Choroid plexus epithelial cell (primary cell): ENCODE measurements at regions not wholly inside any gene's neighbourhood (a gene's known extent, or its start where the extent isn't known, plus 50 kb on each side); places are given as distances from the start of the nearest gene placed in this dataset.

Source experiments
- DNase-seq: peaks from one replicate; pipeline ENCODE4 v3.0.0-alpha.2; 2010; ENCODE audit warnings: low read depth
- H3K4me3 ChIP-seq: 2 replicates; pipeline ENCODE4 v1.5.1; 2011; ENCODE audit warnings: low read depth, mild to moderate bottlenecking, control low read depth, low read length, moderate library complexity
- CTCF ChIP-seq: conservative IDR thresholded peaks from 2 replicates; pipeline ENCODE4 v1.5.1; 2011; ENCODE audit warnings: low read depth, mild to moderate bottlenecking, control low read depth, inconsistent platforms, low read length, moderate library complexity

GRCh38 chr16:64132190-64132589, 989.7 kb downstream of the CDH11 start:
- no peak for DNase-seq
- no peak overlapping the region for H3K4me3 ChIP-seq
- no peak for TF ChIP-seq CTCF

GRCh38 chr16:64131423-64131822, 990.4 kb downstream of the CDH11 start:
- no peak for DNase-seq
- no peak overlapping the region for H3K4me3 ChIP-seq
- TF ChIP-seq CTCF = no peak

GRCh38 chr16:64130140-64130539, 991.7 kb downstream of the CDH11 start:
- H3K4me3 ChIP-seq = no peak overlapping the region
- DNase-seq = no peak
- TF ChIP-seq CTCF = no peak

GRCh38 chr16:64122177-64122576, 999.7 kb downstream of the CDH11 start:
- H3K4me3 ChIP-seq = no peak overlapping the region
- no peak for TF ChIP-seq CTCF
- DNase-seq = peak; percentile 10

GRCh38 chr16:64121473-64121872, 1000.4 kb downstream of the CDH11 start:
- peak; percentile 67 for DNase-seq
- TF ChIP-seq CTCF = no peak
- no peak overlapping the region for H3K4me3 ChIP-seq

- DNase-seq = no peak
- no peak for TF ChIP-seq CTCF
- H3K4me3 ChIP-seq = no peak overlapping the region
Measured at GRCh38 chr16:64116151-64116550, 1005.7 kb downstream of the CDH11 start.

- TF ChIP-seq CTCF = no peak
- H3K4me3 ChIP-seq = no peak overlapping the region
- DNase-seq = no peak
Measured at GRCh38 chr16:64109241-64109640, 1012.6 kb downstream of the CDH11 start.
